NCI-H1417 (cell line): ENCODE measurements at regions not wholly inside any gene's neighbourhood (a gene's known extent, or its start where the extent isn't known, plus 50 kb on each side); places are given as distances from the start of the nearest gene placed in this dataset.

ENCODE experiments used
- DNase-seq, 3 experiments: peaks; one replicate each; lab custom pipeline; 2025; lab: John Stamatoyannopoulos, UW

GRCh38 chr12:94062796-94063635 is 85.4 kb upstream of the PLXNC1 start:
- no peak for DNase-seq

- no peak for DNase-seq
Observed at GRCh38 chr12:94070520-94070919, 77.9 kb upstream of the PLXNC1 start.

GRCh38 chr12:94071258-94071657 is 77.1 kb upstream of the PLXNC1 start:
- DNase-seq = no peak

GRCh38 chr12:94073441-94074051 is 74.8 kb upstream of the PLXNC1 start:
- no peak for DNase-seq

DNA sequence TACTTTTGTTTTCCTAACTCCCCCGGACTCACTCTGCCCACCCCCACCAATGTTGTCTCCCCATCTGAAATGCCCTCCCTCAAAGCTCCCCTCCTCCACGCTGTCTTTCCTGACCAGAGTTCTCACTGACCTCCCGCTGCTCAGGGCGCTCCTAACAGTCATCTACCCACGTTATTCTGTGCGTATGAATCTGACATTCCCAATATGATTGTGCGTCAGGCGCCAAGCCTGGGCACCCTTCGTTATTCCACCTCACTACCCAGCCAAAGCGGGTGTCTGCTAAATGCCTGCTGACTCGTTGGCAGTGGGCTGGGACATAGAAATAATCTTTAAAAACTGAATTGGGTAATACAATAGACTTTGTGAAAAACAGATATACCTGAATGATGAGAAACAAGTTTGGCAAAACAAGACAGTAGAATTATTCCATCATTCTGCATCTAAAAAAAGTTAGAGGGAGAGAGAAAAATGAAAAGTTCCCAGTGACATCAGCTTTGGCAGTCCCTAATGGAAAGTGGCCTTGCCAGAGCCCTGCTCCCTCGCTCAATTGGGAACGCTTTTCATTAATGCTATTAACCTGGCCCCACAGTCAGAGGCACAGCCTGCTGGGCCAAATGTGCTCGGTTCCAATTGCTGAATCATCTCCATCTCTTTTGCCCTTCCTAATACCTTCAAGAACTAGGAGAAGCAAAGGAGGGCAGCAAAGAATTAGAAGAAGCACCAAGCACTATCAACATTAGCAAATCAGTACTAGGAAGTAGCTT is 74.0 kb upstream of the PLXNC1 start:
- DNase-seq = no peak

DNA sequence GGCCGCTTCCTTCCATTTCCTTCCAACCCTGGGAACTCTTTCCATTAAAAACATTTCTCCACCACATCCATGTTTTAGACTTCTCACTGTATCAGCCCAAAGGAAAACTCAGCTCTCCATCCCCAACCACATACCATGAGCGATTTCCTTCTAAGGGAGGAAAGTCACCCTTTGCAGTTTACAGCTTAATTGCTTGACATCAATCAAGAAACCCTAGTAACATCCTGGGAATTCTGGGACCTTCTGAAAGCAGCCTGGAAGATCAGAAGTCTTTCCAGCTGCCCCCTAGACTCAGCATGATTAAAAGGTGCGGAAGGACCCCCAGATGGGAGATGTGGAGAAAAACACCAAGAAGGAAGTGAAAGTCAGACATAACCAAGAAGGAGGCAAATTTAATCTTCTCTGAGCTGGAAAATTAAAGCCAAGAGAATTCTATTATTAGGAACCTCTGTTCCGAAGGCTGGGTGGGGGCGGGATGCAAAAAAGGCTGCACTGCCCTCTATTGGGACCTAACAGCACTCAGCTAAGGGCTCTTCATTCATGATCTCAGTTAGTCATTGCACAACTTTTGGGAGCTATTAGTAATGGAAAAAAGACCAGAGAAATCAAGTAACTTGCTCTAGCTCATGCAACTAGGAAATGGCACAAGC is 73.3 kb upstream of the PLXNC1 start:
- DNase-seq = peak; percentile 7 to 51 (median 13)

- DNase-seq = no peak
Observed at GRCh38 chr12:94077209-94077608, 71.2 kb upstream of the PLXNC1 start.

- no peak for DNase-seq
Observed at GRCh38 chr12:94078138-94078723, 70.1 kb upstream of the PLXNC1 start.

- no peak for DNase-seq
Observed at GRCh38 chr12:94078736-94079509, 69.5 kb upstream of the PLXNC1 start.

- no peak for DNase-seq
Observed at GRCh38 chr12:94079566-94080340, 68.6 kb upstream of the PLXNC1 start.

DNA sequence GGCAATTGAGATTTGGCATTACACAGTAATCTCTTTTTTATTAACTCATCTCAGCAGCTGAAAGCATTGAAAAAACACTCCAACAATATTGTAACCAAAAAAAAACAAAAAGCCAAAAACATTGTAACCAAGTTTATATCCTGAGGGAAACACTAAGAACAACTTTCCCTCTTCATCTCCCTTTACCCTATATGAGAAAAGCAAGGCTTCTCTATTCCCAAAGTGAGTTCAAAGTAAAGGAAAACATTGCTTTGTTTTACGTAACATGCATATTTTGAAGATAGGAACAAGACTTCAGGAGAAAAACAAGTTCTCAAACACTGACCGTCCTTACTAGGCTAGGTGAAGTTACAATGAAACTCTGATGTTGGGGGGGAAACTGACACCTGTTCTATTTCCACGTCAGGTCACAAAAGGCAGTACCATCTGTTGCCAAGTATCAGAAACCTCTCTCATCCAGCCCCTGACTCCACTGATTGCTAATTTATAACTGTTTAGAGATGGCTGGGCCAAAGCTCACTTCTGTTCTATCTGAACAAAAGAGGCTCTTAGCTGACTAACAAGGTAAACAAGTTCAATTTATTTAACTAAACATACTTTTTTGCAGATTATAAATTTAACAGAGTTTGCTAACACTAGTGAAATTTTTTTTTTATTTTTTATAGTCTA is 67.9 kb upstream of the PLXNC1 start:
- peak in 2 of 3 experiments; percentile 7 to 57 for DNase-seq

DNA sequence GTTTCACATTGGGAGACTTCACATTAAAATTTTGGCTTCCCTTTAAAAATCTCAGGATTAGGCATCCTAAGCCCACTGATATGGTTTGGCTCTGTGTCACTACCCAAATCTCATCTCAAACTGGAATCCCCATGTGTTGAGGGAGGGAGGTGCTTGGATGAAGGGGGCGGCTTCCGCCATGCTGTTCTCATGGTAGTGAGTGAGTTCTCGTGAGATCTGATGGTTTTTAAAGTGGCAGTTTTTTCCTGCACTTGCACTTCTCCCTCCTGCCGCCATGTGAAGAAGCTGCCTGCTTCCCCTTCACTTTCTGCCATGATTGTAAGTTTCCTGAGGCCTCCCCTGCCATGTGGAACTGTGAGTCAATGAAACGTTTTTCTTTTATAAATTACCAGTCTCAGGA is 65.7 kb upstream of the PLXNC1 start:
- no peak for DNase-seq

GRCh38 chr12:94089891-94090290 is 58.5 kb upstream of the PLXNC1 start:
- DNase-seq = no peak

DNA sequence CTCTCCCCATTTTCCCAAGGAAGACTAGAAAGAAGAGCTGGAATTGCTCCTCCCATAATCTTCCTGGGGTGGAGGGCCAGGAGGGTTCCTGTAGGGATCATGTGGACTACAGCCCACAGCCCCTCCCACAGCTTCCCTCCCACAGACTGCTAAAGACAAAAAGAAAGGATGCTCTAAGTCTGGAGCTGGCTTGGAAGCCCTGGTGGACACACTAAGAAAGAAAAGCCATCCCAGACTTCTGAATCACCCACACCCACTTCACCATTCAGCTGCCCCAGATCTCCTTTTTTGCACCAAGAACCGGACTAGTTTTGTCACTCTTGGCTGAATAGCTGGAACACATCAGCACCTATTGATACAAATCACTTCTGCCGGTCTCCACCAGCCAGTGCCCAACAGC is 56.8 kb upstream of the PLXNC1 start:
- no peak for DNase-seq

DNA sequence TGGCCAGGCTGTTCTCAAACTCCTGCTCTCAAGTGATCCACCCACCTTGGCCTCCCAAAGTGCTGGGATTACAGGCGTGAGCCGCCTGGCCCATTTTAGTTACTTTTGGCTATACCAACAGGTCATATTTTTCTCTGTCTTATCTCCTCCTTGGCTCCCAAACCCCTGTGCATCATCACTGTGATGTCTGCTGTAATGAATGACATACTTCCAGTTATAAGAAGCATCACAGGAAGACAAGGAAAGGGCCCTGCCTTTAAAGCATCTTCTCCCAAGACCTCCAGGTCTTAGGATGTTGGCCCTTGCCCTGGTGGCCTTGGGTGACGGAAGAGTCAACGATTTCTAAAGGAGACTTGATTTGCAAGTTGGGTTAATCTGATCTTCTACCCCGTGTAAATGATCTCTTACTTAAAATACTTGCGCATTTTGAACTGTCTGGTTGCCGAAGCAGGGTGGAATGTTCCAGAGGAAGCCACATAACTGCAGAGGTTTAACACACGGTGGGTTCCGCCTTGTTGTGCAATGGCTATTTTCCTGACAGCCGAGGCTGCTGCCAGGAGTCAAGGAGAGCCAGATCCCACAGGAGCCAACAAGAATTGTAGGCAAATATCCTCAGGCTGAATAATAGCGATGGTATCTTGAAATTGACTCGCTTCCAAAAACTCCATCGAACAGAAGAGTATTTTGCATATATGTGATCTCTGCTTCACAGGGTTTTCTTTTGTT is 55.7 kb upstream of the PLXNC1 start:
- no peak for DNase-seq

DNA sequence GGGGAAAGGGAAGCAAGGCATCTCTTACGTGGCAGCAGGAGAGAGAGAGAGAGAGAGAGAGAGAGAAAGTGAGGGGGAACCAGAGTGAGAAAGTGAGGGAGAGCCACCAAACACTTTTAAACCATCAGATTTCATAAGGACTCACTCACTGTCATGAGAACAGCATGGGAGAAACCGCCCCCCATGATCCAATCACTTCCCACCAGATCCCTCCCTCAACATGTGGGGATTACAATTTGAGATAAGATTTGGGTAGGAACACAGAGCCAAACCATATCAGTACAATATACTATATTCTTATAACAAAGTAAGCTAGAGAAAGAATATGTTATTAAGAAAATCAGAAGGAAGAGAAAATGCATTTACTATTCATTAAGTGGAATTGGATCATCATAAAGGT is 53.7 kb upstream of the PLXNC1 start:
- DNase-seq = no peak

- no peak for DNase-seq
Observed at GRCh38 chr12:94095618-94096017, 52.8 kb upstream of the PLXNC1 start.

GRCh38 chr12:94098466-94098865 is 49.9 kb upstream of the PLXNC1 start:
- DNase-seq = no peak
